Limb (tissue), 2 donors: ENCODE measurements at regions not wholly inside any gene's neighbourhood (a gene's known extent, or its start where the extent isn't known, plus 50 kb on each side); places are given as distances from the start of the nearest gene placed in this dataset.

Experiments used
- DNase-seq, 2 donors: peaks; one replicate each; pipeline ENCODE4 v3.0.0-alpha.2; 2016; ENCODE audit errors: extremely low spot score in 2 of 2

- no peak for DNase-seq
Measured at GRCh38 chr1:221829327-221830015, 87.6 kb upstream of the DUSP10 start.

GRCh38 chr1:221827307-221827642, 85.4 kb upstream of the DUSP10 start:
- no peak for DNase-seq

GRCh38 chr1:221824909-221825308, 83.0 kb upstream of the DUSP10 start:
- no peak for DNase-seq

GRCh38 chr1:221824025-221824424, 82.1 kb upstream of the DUSP10 start:
- DNase-seq = no peak

- DNase-seq = no peak
Measured at GRCh38 chr1:221823561-221823960, 81.7 kb upstream of the DUSP10 start.

- no peak for DNase-seq
Measured at GRCh38 chr1:221823149-221823548, 81.3 kb upstream of the DUSP10 start.

GRCh38 chr1:221822591-221822990, 80.7 kb upstream of the DUSP10 start:
- no peak for DNase-seq

- no peak for DNase-seq
Measured at GRCh38 chr1:221816899-221817298, 75.0 kb upstream of the DUSP10 start.

- no peak for DNase-seq
Measured at GRCh38 chr1:221815660-221816059, 73.8 kb upstream of the DUSP10 start.

- no peak for DNase-seq
Measured at GRCh38 chr1:221813887-221814286, 72.0 kb upstream of the DUSP10 start.

GRCh38 chr1:221812905-221813597, 71.2 kb upstream of the DUSP10 start:
- no peak for DNase-seq

GRCh38 chr1:221812088-221812752, 70.3 kb upstream of the DUSP10 start:
- no peak for DNase-seq

- no peak for DNase-seq
Measured at GRCh38 chr1:221810406-221810805, 68.5 kb upstream of the DUSP10 start.

- DNase-seq = no peak
Measured at GRCh38 chr1:221809091-221810029, 67.5 kb upstream of the DUSP10 start.

GRCh38 chr1:221806984-221807383, 65.1 kb upstream of the DUSP10 start:
- DNase-seq = no peak

GRCh38 chr1:221806236-221806635, 64.3 kb upstream of the DUSP10 start:
- no peak for DNase-seq

GRCh38 chr1:221805121-221805520, 63.2 kb upstream of the DUSP10 start:
- DNase-seq = no peak

GRCh38 chr1:221804303-221804702, 62.4 kb upstream of the DUSP10 start:
- no peak for DNase-seq

GRCh38 chr1:221801773-221802516, 60.1 kb upstream of the DUSP10 start:
- DNase-seq = no peak

- DNase-seq = no peak
Measured at GRCh38 chr1:221801251-221801661, 59.4 kb upstream of the DUSP10 start.

GRCh38 chr1:221800831-221801230, 58.9 kb upstream of the DUSP10 start:
- no peak for DNase-seq
